ENCODE measurements at regions not wholly inside any gene's neighbourhood (a gene's known extent, or its start where the extent isn't known, plus 50 kb on each side); places are given as distances from the start of the nearest gene placed in this dataset.

- no peak for DNase-seq (ENCODE audit: low read depth)
These were observed 155.0 kb downstream of the TOMM20 start for GRCh38 chr1:234973426-234974250.

DNA sequence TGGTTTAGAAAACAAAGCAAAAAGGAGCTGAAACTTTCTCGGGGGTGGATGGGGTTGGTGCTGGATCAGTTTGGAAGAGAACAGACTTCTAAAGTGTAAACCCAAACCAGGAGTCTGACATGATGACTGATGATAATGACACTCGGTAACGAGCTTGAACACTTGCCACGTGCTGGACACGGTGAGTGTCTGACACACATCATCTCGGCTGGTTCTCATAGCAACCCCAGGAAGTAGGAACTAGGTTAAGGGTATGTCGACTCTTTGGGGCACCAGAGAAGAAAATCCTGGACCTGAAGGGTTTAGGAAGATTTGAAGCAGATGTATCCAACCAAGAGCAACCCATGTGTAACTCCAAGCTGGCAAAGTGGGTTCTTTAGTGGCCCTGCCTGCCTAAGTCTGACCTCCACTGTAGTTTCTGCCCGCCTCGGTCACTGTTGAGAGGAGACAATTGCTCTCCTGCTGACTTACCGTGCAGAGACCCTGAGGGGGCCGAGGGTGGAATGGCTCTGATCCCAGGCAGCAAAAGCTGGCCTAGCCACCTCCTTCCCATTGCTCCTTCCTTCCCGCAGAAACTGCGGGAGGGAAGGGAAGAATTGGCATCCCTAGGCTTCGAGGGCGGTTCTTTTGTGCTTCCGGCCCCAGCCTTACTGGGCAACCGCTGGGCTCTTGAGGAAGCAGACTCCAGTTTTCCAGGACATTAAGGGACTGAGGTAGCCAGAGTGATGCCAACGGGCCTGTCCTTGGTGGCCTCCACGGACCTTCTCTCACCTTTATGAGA is 156.0 kb downstream of the TOMM20 start:
- DNase-seq (ENCODE audit: low read depth), result no peak

DNA sequence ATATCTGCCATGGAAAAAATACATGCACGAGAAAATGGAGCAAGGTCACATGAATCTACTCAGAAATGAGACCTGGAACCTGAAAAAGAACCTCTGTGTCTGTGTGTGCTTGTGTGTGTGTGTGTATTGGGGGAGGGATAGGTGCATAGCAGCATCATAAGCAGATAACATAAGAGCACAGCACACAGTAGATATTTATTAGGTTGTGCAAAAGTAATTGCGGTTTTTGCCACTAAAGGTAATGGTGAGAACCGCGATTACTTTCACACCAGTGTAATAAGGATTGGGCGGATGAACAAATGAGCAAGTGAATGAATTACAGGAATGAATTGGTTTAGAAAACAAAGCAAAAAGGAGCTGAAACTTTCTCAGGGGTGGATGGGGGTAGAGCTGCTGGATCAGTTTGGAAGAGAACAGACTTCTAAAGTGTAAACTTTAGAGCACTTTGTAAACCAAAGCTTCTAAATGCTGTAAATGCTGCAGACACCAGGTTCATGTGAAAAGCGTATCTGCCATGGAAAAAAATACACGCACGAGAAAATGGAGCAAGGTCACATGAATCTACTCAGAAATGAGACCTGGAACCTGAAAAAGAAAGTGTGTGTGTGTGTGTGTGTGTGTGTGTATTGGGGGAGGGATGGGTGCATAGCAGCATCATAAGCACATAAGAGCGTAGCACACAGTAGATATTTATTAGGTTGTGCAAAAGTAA is 156.9 kb downstream of the TOMM20 start:
- DNase-seq (ENCODE audit: low read depth), result no peak

- DNase-seq (ENCODE audit: low read depth), result peak; percentile 93
These were observed 157.7 kb downstream of the TOMM20 start for GRCh38 chr1:234970731-234971476.

DNA sequence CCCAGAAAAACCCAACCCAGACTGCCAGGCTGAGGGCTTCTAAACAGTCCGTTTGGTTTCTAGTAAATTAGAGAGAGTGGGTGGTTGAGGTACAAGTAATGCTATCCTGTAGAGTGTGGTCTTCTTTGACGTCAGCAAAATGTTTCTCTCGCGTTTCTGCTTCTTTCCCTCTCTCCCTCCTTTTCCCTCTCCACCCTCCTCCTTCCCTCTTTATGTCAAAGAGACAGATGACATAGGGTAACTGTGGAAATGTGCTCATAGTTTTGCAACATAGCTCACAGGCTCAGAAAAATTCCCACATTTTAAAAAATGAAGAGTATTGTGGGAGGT is 158.3 kb downstream of the TOMM20 start:
- DNase-seq (ENCODE audit: low read depth), result peak; percentile 42

DNA sequence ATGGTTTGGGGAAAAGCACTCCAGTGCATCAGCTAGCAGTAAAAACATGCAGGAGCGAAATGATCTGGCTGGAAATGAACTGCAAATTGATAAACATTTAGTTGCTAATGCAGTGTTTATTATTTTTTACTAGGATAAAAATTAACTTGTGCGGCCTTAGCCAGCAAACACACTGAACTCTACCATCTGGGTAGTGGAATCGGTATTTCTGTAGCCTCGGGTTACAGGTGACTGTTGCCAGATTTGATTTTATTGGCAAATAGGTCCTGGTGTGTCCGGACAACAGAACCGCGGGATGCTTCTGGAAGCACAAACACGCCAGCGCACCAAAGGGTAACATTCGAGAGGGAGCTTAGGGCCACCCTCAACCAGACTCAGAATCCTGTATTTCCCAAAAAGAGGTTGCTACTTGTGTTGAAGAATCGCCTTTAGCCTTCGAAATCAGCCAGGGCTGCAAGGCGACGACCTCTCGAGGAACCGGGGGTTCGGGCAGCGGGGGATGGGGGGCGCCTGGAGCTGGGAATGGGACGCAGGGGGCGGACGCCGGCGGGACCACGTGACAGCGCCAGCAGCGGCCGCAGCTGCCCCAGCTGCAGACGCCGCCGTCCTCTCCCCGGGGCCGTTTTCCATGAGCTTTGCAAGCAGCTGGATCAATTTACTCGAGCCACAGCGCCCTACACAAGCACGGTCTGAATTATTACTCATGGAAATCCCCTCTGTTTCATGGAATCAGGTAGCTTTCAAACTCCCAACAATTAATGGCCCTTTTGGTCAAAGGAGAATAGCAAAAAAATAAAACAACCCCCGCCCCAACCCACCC is 158.8 kb downstream of the TOMM20 start:
- DNase-seq (ENCODE audit: low read depth), result peak; percentile 71

DNA sequence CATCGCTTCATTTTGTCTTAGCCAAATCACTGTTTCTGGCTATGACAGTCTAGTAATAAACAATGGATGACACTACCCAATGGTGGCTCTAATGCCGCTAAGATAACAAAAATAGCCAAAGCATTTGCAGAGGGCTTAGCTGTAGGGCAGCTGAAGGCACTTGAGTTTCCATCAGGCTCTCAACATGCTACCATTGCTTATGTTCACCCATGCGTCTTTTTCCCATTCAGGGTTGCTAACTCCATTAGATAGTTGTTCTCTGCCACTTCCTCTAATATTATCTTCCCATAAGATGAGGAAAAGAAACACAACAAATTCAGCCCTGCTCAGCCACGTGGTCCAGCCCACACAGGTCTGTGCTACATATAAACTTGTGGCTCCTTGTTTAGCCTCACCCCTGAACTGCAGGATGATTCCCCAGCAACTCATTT is 159.6 kb downstream of the TOMM20 start:
- no peak for DNase-seq (ENCODE audit: low read depth)

DNA sequence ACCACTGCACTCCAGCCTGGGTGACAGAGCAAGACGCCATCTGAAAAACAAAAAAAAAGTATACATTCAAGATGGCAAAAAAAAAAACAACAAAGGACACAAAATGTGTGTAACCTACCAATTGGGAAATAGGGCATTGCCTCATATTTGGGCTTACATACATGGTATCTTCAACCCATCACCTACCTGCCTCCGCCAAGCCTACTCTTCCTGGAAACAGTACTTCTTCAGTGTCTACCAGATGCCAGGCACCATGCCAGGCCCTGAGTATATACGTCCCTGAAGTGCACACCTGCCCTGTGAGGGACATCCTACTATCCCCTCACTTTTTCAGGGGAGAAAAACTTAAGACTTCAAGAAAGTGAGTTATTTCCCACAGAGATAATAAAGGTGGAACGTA is 160.2 kb downstream of the TOMM20 start:
- no peak for DNase-seq (ENCODE audit: low read depth)

DNA sequence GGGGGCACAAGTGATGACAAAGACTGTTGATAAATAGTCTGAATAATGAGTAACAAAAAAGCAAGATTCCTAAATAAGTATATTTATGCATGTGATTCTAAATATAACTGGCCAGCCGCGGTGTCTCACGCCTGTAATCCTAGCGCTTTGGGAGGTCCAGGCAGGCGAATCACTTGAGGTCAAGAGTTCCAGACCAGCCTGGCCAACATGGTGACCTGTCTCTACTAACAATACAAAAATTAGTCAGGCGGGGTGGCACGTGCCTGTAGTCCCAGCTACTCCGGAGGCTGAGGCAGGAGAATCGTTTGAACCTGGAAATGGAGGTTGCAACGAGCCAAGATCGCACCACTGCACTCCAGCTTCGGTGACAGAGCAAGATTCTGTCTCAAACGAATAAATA is 161.5 kb downstream of the TOMM20 start:
- DNase-seq (ENCODE audit: low read depth), result no peak

DNA sequence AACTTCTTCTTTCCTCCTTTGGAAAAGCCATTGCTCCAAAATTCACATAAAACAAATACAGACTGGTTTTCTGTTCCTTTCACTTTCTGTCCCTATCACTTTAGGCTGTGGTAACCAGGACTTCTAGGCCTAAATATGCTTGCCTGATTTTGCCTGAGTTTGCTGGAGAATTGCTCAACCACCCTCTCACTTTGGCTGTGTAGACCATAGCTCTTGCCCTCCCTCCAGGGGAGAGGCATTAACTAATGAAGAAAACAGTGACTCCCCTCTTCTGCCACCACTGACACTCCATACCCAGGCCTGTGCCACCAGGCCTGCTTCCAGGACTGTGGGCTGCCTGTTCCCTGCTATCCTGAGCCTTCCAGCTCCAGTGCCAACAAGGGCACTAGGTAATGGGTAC is 163.5 kb downstream of the TOMM20 start:
- DNase-seq (ENCODE audit: low read depth), result no peak

DNA sequence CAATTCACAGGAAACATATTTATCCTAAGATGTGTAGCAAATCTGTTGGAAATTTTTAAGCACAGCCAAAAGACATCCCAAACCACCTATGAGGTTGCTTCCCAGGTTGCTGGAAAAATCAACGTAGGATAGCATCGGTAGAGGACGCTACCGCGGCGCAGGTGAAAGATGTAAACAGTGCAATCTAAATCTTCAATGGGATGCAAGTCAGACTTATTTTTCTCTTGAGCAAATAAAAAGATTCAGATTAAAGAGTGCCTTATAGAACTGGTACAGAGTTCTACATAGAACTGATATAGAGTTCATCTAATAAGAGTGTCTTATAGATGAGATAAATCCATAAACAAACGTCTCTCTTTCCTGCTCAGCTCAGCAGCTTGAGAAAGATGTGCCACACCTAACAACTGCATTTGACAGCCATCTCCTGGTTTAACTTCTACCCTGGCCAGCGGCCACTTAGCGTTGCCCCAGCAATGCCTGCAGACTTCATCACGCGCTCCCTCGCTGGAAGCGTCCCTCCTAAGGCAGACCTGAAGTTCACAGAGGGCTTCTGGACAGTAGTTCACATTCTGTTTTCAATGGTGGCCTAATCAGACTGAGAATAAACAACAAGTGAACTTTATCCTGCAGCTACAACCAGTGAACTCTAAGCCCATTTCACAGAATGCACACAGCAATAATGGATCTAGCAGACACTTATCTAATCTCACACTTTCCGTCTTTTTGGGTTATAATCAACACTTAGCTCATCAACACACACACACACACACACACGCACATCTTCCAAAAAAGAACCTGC is 164.5 kb downstream of the TOMM20 start:
- DNase-seq (ENCODE audit: low read depth), result no peak

DNA sequence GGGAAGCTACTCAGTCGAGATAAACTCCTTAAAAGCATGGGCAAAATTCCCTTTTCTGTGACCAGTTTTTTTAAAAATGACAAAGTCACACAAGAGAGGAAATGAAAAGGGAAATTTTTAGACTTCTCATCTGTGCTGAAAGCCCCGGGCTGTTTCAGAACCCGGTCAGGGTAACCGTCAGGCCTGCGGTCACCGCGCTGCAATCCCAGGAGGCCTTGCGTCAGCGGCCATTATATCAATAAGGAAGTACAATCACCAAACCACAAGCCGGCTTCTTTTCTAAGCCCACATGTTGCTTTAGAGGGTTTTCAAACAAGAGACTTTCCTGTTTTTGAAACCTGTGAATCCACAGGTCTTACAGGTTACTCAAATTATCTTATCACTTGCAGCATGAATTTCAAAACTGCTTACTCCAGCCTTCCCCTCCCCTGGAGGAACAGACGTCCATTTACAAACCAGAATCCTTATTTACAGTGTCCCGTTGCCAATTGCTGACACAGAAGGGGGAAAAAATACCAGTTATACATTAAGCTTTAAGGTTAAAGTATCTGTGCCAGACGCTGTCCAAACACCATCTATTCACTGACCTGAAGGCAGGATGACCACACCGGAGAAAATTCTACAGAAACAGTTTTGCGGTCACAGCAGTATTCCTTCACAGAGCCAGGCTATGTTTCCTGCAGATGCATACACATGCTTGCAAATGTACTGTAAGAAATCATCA is 165.3 kb downstream of the TOMM20 start:
- DNase-seq (ENCODE audit: low read depth), result peak; percentile 46

- DNase-seq (ENCODE audit: low read depth), result peak; percentile 95
These were observed 166.2 kb downstream of the TOMM20 start for GRCh38 chr1:234962340-234962989.

DNA sequence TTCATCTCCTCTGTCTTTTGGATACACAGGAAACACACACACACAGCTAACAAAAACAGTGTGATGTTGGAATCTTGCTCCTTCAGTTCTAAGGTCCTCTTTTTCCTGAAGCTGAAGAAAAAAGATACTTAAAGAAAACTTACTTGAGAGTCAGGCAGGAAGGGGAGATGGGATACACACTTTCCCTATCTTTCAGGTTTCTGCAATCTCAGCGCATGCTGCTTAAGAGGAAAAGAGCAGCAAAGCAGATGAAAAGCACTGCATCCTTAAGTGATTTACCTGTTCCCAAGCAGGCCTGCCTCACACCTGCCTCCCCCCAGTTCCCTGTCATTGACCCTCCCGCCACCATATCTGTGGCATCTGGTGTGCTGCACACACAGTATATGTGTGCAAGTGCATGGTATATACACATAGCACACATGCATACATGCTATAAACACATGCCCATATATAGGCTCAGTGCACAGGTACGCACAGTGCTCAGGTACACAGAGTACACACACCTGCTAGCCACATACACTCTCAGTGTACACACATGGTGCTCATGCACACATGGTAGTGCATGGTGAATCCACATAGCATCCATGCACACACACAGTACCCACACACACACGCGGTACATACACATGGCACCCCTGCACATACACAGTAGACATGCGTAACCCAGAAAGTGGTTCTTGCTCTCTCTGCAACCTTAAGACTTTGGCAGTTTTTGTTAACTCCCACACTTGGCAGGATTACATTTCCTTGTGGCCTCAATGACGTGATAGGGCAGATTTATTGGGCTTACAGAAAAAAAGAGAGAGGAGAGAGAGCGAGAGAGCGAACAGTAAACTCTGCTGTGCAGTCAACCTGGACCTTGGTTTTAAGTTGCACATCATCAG is 166.9 kb downstream of the TOMM20 start:
- peak; percentile 80 for DNase-seq (ENCODE audit: low read depth)

DNA sequence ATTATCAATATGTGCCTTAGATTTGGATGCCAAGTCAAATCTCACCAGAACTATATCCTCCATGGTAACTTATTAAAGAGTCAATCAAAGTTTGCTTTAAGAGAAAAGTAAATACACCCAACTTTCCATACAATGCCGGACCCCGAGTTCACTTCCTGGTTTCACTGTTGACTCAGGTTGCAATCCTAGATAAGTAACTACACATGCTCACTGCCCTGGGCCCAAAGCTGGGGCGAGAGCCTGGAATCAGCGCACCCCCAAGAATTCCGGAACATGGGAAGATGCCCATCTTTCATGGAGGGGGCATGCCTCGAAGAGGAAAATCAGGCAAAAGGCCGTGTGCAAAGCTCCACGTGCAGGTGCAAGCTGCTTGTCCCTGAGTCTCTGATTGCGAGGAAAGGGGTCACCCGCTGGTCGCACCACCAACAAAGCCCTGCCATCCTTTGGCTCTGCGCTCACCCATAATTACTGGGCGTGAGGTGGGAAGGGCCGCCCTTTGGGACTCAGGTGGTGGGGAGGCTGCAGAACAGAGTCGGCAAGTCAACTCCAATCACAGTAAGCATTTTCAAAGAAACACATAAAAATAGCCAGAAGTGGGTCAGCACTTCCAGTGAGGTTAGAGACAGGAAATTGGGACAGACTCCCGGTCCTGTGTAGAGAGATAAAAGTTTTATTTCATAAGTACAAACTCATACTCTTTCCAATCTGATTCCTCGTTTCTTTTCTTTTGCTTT is 167.7 kb downstream of the TOMM20 start:
- DNase-seq (ENCODE audit: low read depth), result no peak

DNA sequence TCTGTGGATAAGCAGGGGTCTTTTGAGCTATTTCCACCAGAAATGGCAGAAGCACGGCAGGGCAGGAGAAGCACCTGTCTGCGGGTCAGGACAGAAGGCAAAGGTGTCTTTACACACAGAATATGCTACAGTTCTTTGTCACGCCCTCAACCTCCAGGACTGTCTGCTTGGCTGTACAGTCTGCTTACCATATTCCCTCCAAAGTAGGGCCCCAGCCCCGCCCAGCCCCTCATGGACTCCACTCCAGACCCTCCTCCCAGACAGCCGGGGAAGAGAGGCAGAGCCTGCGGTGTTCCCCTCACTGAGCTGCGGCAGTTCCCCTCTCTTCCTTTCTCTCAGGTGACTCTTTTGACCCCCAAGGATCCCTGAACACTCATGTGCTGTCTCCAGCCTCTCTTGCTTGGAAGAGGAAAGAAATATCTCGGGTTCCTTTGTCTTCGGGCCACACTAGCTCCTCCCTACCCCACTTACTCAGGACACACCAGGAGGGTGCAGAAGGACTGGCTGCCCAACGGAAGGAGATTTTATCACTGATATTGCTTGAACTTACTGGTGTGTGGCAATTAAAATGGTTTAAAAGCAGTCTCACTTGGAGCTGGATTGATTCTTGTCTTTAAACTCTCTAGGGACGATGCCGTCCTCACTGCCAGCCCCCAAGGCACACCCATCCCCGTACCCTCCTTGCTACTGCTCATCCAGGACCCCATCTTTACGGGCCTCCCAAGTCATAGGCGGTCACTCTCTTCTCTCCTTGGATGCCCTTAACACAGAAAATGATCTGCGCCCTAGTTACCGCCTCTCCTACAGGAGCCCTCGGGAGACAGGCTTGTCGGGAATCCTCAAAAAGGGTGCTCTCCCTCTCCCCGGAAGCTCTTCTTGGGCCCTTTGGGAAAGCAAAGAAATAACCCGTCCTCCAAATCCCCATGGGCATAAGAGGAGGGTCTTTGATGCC is 169.7 kb downstream of the TOMM20 start:
- no peak for DNase-seq (ENCODE audit: low read depth)

Measured in fibroblast of the conjunctiva (primary cell).